EH (cell line): ENCODE measurements at regions not wholly inside any gene's neighbourhood (a gene's known extent, or its start where the extent isn't known, plus 50 kb on each side); places are given as distances from the start of the nearest gene placed in this dataset.

ENCODE experiments used
- DNase-seq: peaks from one replicate; pipeline ENCODE4 v3.0.0-alpha.2; 2015; ENCODE audit warnings: low read depth

DNA sequence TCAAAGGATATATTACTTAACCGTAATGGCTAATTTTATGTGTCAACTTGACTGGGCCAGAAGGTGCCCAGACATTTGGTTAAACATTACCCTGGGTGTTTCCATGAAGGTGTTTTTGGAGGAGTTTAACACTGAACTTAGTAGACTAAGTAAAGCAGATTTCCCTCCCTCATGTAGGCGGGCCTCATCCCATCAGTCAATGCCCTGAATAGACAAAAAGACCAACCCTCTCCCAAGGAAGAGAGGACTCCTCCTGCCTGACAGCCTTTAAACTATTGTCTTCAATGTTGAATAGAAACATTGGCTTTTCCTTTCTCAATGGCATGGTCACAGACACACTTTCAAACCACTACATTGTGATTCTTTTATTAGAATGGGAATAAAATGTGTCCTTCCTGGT, 121.9 kb downstream of the SETD4 start:
- no peak for DNase-seq

DNA sequence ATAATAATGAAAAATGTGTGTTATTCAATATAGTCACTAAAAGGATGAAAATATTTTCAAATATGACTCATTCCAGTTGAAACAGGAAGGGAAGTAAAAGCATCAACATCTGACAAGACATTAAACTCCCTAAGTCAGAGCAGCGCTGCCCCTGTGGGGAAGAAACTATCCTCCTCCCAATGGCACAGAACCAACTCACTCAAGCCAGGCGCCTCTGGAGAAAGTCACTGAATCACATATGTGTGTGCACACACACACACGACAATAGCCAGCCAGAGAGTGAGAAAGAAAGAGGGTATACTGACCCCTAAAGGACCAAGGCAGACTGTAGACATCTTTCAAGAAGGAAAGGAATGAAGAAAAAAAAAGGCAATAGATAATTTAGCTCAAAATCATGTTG, 126.9 kb downstream of the SETD4 start:
- peak; percentile 96 for DNase-seq

DNA sequence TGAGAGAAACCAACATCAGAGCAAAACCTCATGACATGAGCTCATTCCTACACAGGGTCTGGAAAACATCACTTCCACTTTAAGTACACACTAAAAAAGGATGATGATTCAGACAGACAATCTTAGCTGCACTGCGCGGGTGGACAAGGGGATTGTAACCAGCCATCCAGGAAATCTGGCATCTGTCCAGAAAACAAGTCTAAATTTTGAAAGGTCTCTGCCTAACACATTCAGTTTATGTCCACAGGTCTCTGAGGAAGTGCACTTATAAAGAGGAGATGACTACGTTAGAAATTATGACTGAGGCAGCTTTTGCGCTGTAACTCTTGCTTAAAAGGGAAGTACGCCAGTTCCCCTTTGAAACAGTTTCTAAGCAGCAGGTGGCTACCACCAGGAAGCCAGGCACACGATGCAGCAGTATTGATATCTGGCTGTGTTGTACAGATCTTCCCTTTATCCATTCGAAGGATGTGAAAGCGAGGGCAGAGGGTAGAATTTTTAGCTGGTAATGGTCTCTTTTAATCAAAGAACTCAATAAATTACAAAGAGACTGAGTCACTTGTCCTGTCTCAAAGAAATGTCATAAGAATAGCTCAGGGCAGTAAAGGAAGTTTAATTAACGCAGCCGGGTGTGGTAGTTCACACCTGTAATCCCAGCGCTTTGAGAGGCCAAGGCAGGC, 128.0 kb downstream of the SETD4 start:
- peak; percentile 91 for DNase-seq

DNA sequence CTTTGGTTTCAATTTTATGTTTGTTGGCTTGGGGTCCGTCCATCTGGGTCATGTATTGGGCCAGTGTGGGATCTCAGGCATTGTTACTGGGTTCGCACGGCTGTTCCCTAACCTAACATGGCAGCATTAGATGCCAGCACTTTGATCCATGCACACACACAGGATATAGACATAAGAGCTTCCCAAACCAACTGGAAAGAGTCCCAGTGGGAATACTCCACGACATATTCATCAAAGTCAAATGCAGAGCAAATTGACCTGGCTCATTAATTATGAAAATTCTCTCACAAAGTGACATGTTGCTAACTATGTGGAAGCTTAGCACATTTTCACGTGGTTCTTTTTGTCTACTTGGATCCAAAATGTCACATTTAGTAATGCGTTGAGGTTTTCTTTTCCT, 130.4 kb downstream of the SETD4 start:
- no peak for DNase-seq

DNA sequence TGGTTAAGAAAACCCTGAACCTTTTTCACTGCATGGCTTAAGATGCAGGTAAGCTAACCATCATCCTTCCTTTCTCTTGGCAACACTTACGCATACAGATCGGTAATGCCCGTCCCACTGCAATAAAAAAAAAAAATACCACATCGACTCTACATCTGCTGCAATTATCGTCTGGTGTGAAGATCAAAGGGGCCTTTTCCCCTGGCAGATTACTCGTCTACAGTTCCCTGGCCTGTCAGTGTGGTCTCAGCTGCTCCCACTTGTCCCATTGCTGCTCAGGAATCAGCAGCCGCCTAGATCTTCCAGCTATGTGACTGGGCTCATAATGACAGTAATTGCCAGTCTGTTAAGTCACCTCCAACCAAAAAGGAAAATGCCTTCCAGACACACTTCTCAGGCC, 133.1 kb downstream of the SETD4 start:
- DNase-seq = no peak

DNA sequence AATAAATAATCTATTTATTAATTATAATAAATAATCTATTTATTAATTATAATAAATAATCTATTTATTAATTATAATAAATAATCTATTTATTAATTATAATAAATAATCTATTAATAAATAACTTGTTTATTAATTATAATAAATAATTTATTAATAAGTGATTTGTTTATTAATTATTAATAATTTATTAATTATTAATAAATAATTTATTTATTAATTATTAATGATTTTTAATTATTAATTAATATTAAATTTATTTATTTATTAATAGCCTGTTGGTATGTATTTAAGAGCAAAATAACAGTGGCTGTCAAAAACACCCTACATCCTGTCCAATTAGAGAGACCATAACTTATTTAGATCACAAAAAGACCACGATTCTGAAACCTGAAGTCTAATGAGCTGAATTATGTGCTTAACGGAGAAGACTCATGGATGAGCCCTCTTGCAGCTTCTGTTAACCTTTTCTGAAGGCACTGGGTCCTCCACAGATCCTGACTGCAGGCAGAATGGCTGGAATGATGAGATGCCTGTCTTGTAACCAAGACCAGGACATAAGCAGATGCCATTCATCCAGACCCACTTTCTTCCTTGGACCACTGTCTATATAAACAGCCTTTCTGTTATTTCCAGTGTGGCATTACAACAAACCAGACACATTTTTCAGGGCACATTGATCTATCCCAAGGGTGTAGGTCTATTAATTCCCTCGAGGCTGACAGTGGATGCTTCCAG, 134.2 kb downstream of the SETD4 start:
- no peak for DNase-seq

DNA sequence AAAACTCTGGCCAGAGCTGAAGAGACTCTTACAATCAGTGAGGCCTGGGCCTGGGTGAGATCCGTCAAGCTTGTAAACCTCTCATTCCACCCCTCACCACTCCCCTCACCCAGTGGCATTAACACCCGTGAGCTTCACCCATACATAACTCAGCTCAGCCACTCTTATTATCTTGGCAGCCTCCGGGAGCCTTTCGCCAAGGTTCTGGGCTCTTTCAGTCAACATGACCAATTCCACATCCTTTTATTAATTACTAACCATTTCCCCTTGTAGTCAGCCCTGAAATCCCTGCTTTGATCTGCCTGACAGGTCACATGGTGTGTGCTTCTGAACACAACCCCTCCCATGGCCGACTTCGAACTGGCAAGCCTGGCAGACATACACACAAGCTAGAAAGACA, 134.8 kb downstream of the SETD4 start:
- peak; percentile 17 for DNase-seq

DNA sequence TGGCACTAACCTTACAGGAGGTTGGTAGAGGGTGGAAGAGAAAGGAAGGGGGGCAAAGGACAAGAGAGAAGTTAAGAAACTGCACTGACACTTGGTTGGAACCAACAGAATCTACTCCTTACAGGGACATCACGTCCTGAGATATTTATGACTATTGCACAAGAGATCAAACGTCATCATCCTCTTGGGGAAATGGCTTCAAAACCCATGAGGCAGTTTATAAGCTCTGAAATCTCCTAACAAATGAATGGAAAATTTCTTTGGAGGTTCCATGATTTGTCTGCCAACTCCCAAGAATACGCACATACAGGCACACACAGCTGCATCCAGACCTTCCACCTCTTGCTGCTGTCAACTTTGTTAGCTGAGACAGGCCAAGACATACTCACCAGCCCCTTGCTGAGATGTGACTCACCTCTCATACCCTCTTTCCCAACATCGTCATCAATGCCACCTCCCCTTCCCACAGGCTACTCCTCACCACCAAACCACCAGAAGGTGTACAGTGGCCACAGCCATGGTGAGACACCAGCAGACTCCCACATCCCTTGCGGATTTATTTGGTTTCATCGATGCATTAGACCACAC, 135.5 kb downstream of the SETD4 start:
- peak; percentile 71 for DNase-seq

DNA sequence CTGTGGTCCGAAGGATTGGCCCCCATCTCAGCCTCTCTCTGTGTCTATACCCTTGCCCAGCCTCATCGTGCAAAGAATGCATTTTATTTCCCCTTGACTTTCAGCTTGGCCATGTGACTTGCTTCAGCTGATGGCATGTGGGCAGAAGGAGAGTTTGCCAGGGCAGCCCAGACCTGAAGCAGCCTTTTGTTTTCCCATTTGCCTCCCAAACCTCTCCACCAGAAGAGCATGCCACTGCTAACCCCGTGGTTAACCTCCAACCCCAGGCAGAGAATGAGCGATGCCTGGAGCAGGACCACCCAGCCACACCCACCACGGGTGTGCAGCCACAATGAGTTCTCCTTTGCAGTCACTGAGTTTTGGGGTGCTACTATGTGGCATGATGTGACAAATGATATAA, 136.4 kb downstream of the SETD4 start:
- no peak for DNase-seq

DNA sequence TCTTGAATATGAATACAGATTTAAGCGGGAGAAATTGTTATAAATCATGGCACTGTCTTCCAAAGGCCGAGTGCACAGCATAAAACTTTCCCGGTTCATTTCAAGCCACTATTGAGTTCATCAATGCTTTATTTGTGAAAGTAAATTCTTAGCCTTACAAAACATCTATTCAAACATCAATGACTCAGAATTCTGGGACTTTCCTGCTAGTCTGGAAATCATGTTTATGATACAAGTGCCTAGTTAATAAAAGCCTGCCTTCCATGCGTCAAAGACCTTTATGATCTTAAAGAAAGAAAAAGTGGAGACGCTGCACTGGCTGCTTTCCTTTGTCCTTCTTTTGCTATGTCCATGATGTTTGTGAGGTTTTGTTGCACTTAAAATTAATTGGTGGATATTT, 137.7 kb downstream of the SETD4 start:
- peak; percentile 15 for DNase-seq

DNA sequence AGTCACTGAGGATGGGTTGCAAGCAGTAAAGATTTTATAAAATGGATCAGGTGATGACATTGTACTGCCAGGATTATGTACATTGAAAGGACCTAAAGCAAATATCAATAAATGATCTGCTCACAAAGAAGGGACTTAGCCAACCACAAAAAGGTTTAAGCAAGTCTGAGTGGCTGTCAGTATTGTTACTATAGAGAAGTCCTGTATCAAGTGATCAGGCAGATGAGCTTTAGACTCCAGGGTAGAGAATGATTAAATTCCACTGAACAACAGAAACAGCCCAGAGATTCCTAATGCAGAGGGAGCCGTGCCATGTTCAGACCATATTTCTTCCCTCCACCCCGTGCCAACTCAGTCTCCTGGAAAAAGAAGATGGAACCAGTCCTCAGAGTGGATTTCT, 138.9 kb downstream of the SETD4 start:
- no peak for DNase-seq

DNA sequence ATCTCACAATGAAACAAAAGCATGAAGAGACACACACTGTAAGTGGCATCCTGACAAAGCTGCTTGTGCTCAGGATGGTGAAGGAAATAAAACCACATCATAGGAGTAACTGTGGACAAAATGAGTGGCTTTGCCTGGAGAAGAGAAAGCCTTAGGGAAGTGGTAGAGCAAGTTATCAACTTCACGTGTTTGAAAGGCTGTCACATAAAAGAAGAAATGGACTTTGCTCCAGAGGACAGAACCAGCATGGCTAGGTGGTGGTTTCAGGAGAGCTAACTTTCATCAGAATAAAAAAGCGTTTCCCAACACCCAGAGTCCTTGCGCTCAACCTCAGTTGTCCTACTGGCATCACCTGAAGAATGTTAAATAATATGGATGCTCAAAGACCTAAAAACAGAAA, 139.9 kb downstream of the SETD4 start:
- DNase-seq = no peak

DNA sequence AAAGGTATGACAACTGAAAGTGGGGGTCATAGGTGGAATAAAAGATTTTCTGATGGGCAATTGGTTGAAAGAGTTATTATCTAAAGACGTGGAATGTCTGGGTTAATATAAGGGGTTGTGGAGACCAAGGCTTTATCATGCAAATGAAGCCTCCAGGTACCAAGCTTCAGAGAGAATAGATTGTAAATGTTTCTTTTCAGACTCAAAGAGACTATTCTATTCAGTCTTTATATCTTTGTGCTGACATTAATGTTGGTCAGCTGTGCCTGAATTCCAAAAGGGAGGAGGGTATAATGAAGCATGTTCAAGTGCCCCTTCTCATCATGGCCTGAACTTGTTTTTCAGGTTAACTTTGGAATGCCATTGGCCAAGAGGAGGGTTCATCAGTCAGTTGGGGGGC, 145.3 kb downstream of the SETD4 start:
- no peak for DNase-seq

DNA sequence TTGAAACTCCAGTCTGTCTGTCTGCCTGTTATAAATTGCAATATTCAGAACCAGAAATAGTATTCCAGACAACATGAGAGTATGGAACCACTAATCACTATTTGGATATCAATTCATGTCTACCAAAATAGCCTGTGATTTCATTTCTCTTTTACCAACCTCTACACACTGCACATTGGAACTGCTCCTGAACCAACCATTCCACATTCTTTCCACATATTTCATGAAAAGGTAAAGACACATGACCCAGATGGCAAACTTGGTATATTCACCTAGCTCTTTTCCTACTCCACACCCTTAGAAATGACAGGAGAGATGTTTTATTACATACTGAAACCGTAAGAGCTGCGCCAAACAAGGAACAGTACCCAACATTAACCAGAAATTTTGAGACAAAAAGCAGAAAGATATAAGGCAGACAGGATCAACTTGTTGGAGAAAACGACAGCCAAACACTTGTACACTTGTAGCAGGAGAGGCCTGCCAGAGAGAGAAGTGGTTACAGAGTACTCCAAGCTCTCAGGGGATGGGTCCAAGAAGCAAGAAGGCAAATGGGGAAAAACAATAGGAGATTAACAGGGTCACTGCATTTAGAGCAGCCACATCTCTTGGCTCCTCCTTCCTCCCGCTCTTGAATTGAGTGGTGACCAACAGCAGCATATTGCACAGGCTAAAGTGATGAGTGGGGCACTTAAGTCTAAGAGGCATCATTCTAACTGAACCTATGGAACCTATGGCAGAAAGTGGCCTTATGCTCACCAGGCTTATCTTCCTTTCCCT, 148.7 kb downstream of the SETD4 start:
- DNase-seq = no peak

DNA sequence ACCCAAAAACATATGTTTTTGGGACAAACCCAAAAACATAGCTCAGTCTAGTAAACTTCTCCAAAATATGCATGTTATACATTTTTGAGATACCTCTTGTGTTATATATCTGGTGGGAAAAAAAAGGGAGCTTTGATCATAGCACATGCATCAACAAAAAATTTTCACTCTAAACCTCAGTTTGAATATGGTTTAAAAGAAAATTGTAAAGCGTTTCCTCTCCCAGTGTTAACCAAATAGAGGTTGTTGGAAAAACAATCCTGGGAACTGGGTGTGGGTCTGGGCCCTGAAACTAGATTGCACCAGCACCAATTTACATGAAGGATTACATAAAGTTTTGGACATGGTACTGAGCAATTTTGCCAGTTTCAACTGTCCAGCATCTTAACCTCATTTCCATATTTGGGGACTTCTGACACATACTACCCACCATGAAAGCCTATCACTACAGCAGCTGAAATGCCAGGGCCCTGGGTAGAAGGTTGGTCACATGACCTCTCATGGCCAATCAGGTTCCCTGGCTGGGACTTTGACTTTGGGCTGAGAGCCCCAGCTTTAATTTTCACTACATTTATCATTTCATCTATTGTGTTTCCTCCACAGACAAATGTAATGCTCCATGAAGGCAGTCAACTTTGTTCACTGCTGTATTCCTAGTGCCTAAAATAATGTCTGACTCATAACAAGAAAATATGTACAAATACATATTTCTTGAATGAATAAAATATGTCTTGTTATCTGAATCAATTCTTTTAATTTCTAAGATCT, 150.7 kb downstream of the SETD4 start:
- DNase-seq = peak; percentile 66

DNA sequence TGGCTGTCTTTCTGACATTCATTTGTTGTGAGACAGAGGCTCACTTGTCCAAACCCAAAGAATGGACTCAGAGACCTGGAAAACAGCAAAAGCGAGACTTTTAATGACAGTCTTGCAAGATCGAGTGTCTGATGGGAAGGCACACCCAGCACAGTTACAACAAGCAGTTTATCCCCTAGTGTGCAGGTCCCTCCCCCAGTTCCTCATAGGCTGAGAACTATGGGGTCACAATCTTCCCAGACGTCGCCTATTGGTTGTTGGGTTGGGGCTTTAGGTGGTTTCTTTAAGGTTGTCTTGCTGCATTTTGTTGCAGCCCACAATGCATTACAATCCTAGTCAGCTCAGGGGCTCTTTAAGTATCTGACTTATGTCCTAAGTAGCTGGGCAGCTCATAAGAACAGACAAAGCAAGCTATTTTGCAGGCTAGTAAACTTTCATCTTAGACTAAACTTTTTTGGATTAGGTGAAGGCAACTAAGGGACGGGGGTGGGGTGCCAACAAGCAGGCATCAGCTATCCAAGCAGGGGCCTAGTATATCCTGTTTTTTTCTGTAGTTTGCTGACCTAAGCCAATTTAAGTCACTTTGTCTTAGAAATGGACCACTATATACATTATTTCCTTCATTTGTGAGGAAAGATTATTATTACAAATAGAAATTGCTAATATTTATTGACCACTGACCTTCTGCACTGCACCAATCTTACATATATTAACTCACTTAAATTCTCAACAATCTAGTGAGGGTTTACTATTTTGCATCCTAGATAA, 151.8 kb downstream of the SETD4 start:
- DNase-seq = no peak

DNA sequence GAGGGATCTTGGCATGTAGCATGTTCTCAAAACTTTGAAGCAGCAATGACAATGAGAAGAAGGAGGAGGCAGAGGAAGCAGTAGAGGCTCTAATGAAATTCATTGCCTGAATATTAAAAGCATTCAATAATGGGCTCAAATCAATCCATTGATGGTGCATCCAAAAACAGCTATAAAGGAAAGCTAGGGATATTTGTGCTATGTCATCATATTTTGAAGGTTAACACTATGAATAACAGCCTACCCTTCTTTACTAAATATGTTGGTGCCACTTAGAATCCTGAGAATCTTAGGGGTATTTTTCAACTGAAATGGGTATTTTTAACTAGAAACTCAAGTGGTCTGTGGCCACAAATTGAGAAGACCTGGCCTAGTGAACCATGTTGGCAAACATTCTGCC, 153.7 kb downstream of the SETD4 start:
- DNase-seq = no peak

DNA sequence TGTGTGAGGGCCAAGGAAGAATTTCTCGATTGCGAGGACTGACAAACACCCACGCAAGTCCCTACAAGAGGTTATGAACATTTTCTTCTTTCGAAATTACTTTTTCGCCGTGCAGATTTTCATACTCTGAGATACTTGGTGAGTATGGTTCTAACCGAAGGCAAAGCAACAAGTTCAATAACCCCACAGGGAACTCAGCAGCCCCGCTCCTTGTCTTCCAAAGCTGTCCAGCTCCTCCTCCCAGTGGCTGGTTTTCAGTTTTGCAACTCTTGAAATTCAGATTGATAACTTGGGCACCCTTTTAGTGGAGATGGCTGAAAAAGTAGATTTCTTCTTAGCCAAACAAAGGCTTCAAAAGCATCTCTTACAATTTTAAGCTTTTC, 154.4 kb downstream of the SETD4 start:
- DNase-seq = no peak

DNA sequence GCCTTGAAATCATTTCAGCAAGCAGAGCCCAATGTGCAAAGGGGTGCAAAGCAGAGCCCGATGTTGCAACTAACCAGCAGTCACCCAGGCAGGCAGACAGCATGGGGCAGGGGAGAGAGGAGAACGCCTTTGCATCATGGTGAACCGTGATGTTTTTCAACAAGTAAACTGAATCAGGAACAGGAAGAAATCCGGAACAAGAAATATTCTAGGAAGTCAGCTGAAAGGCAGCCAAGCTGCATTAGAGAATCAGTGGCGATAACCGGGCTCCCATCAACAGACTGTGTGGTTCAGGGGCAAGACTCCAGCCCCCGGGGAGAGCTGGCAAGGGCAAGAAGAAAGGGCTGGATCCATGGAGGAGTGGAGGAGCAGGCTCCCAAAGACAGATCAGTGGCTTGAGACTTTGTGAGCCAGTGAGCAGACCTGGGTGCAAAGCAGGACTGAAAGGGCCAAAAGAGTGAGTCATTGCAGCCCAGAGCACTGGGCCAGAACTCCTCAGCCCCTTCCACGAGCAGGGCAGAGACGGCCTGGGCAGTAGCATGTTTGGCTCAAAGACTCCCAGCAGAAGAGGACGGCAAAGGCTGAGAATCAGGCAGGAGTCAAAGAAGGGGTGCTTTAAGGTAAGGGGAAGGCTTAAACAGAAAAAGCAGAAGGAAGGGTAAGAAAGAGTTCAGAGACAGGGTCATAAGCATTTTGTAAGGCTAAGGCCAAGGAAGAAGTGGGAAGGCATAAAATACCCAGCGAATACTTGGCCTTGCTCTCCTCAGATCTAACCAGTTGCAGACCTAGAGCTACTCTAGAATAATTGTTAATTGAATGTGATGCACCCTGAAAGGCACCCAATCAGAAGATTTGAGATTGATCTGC, 155.0 kb downstream of the SETD4 start:
- peak; percentile 30 for DNase-seq

DNA sequence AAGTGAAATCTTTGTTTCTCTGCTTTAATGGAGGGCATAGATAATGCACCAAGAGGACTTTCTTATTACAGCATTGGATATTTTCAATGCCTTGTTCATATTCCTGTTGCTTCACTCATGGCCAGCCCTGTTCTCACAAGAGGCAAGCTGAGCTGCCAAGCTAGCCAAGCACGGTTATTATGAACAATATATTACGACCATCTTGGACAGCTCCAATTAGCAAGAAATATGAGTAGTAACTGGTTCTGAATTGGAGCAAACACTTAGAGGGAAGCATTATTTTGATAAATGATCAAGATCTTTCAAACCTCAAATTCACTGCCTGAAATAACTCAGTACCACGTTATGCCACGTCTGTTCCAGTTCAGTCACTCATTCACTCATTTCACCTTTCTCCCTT, 159.8 kb downstream of the SETD4 start:
- DNase-seq = no peak
